HG03159 (cell line): ENCODE measurements at regions not wholly inside any gene's neighbourhood (a gene's known extent, or its start where the extent isn't known, plus 50 kb on each side); places are given as distances from the start of the nearest gene placed in this dataset.
"Not testable (repeated sequence)": the region's sequence is repeated elsewhere in the genome, so short reads cannot be mapped to it uniquely, and the experiment has no call there.

Experiments
- ATAC-seq: cut with Tn5 transposase; IDR thresholded peaks from one replicate; pipeline ENCODE4 v1.9.1; 2021; ENCODE audit warnings: mild to moderate bottlenecking, moderate library complexity; ENCODE audit not compliant: unreplicated experiment

GRCh38 chr11:98703779-98704556 lies 316.8 kb upstream of the CNTN5 start:
- no peak for ATAC-seq

- no peak for ATAC-seq
Observed at GRCh38 chr11:98710026-98710425, 310.7 kb upstream of the CNTN5 start.

GRCh38 chr11:98710986-98711385 lies 309.8 kb upstream of the CNTN5 start:
- no peak for ATAC-seq

- ATAC-seq: no peak
Observed at GRCh38 chr11:98720951-98721350, 299.8 kb upstream of the CNTN5 start.

GRCh38 chr11:98725471-98725870 lies 295.3 kb upstream of the CNTN5 start:
- ATAC-seq: no peak

- ATAC-seq: no peak
Observed at GRCh38 chr11:98728421-98728820, 292.3 kb upstream of the CNTN5 start.

- no peak for ATAC-seq
Observed at GRCh38 chr11:98729118-98729517, 291.6 kb upstream of the CNTN5 start.

- no peak for ATAC-seq
Observed at GRCh38 chr11:98732947-98733346, 287.8 kb upstream of the CNTN5 start.

- ATAC-seq: not testable (repeated sequence)
Observed at GRCh38 chr11:98733378-98733777, 287.4 kb upstream of the CNTN5 start.

GRCh38 chr11:98734686-98735085 lies 286.1 kb upstream of the CNTN5 start:
- no peak for ATAC-seq

GRCh38 chr11:98736833-98737232 lies 283.9 kb upstream of the CNTN5 start:
- no peak for ATAC-seq

- no peak for ATAC-seq
Observed at GRCh38 chr11:98740321-98740720, 280.4 kb upstream of the CNTN5 start.

GRCh38 chr11:98763446-98763845 lies 257.3 kb upstream of the CNTN5 start:
- ATAC-seq: not testable (repeated sequence)

- no peak for ATAC-seq
Observed at GRCh38 chr11:98766903-98767302, 253.8 kb upstream of the CNTN5 start.

- not testable (repeated sequence) for ATAC-seq
Observed at GRCh38 chr11:98770046-98770445, 250.7 kb upstream of the CNTN5 start.

GRCh38 chr11:98771791-98772190 lies 249.0 kb upstream of the CNTN5 start:
- ATAC-seq: no peak

- no peak for ATAC-seq
Observed at GRCh38 chr11:98772893-98773292, 247.9 kb upstream of the CNTN5 start.

- no peak for ATAC-seq
Observed at GRCh38 chr11:98793276-98793675, 227.5 kb upstream of the CNTN5 start.

GRCh38 chr11:98798333-98798732 lies 222.4 kb upstream of the CNTN5 start:
- no peak for ATAC-seq

GRCh38 chr11:98800696-98801095 lies 220.1 kb upstream of the CNTN5 start:
- ATAC-seq: no peak

GRCh38 chr11:98828986-98829708 lies 191.6 kb upstream of the CNTN5 start:
- ATAC-seq: no peak

GRCh38 chr11:98829971-98830370 lies 190.8 kb upstream of the CNTN5 start:
- ATAC-seq: no peak
